ENCODE measurements at regions not wholly inside any gene's neighbourhood (a gene's known extent, or its start where the extent isn't known, plus 50 kb on each side); places are given as distances from the start of the nearest gene placed in this dataset.

GRCh38 chr3:7867587-7867986, 634.0 kb upstream of the LMCD1 start:
- H3K4me2 ChIP-seq (ENCODE audit: low read length) = no peak overlapping the region
- no peak for TF ChIP-seq CTCF (IDR thresholded peaks at IDR 0.05)
- no peak overlapping the region for H3K27ac ChIP-seq
- H3K36me3 ChIP-seq (ENCODE audit: control insufficient read depth, insufficient read depth, low read length) = no peaks in the 10 kb centered on the region
- H2AFZ ChIP-seq = no peak overlapping the region
- H3K27me3 ChIP-seq (ENCODE audit: control insufficient read depth, insufficient read depth, low read length) = no peaks in the 10 kb centered on the region
- no peaks in the 10 kb centered on the region for H3K79me2 ChIP-seq
- H3K4me3 ChIP-seq (ENCODE audit: low read depth, low read length) = no peak overlapping the region
- H3K9ac ChIP-seq = no peak overlapping the region
- no peaks in the 10 kb centered on the region for H3K4me1 ChIP-seq
- no peaks in the 10 kb centered on the region for H3K9me3 ChIP-seq (ENCODE audit: control insufficient read depth, low read length)

GRCh38 chr3:7871003-7871560, 630.5 kb upstream of the LMCD1 start:
- no peaks in the 10 kb centered on the region for H3K36me3 ChIP-seq (ENCODE audit: control insufficient read depth, insufficient read depth, low read length)
- H3K27me3 ChIP-seq (ENCODE audit: control insufficient read depth, insufficient read depth, low read length) = no peaks in the 10 kb centered on the region
- no peaks in the 10 kb centered on the region for H3K9me3 ChIP-seq (ENCODE audit: control insufficient read depth, low read length)

GRCh38 chr3:7874116-7874515, 627.5 kb upstream of the LMCD1 start:
- Histone ChIP-seq H3K27me3 (ENCODE audit: control insufficient read depth, insufficient read depth, low read length) (no peaks in the 10 kb centered on the region), H3K9me3 (ENCODE audit: control insufficient read depth, low read length) (no peaks in the 10 kb centered on the region), H3K4me2 (ENCODE audit: low read length) (no peak overlapping the region), H3K4me3 (ENCODE audit: low read depth, low read length) (no peak overlapping the region), H3K27ac (no peak overlapping the region), H3K4me1 (no peaks in the 10 kb centered on the region), H3K9ac (no peak overlapping the region), H2AFZ (no peak overlapping the region), H3K79me2 (no peaks in the 10 kb centered on the region), H3K36me3 (ENCODE audit: control insufficient read depth, insufficient read depth, low read length) (no peaks in the 10 kb centered on the region)
- TF ChIP-seq CTCF (IDR thresholded peaks at IDR 0.05) = no peak

More at GRCh38 chr3:7871003-7871560, 630.5 kb upstream of the LMCD1 start:
- Histone ChIP-seq H3K27ac (no peak overlapping the region), H3K4me2 (ENCODE audit: low read length) (no peak overlapping the region), H2AFZ (no peak overlapping the region), H3K4me1 (no peaks in the 10 kb centered on the region), H3K79me2 (no peaks in the 10 kb centered on the region), H3K4me3 (ENCODE audit: low read depth, low read length) (no peak overlapping the region), H3K9ac (no peak overlapping the region)
- no peak for TF ChIP-seq CTCF (IDR thresholded peaks at IDR 0.05)

- Histone ChIP-seq H3K4me2 (ENCODE audit: low read length) (no peak overlapping the region), H2AFZ (no peak overlapping the region), H3K36me3 (ENCODE audit: control insufficient read depth, insufficient read depth, low read length) (no peaks in the 10 kb centered on the region), H3K27me3 (ENCODE audit: control insufficient read depth, insufficient read depth, low read length) (no peaks in the 10 kb centered on the region), H3K4me1 (no peaks in the 10 kb centered on the region), H3K27ac (no peak overlapping the region), H3K4me3 (ENCODE audit: low read depth, low read length) (no peak overlapping the region), H3K9me3 (ENCODE audit: control insufficient read depth, low read length) (no peaks in the 10 kb centered on the region), H3K9ac (no peak overlapping the region), H3K79me2 (no peaks in the 10 kb centered on the region)
- no peak for TF ChIP-seq CTCF (IDR thresholded peaks at IDR 0.05)
Measured at GRCh38 chr3:7875925-7876324, 625.7 kb upstream of the LMCD1 start.

GRCh38 chr3:7876741-7877297, 624.8 kb upstream of the LMCD1 start:
- no peak overlapping the region for H2AFZ ChIP-seq
- H3K27ac ChIP-seq = no peak overlapping the region
- no peak overlapping the region for H3K4me2 ChIP-seq (ENCODE audit: low read length)
- no peaks in the 10 kb centered on the region for H3K36me3 ChIP-seq (ENCODE audit: control insufficient read depth, insufficient read depth, low read length)
- no peaks in the 10 kb centered on the region for H3K79me2 ChIP-seq
- no peak for TF ChIP-seq CTCF (IDR thresholded peaks at IDR 0.05)
- no peak overlapping the region for H3K4me3 ChIP-seq (ENCODE audit: low read depth, low read length)
- H3K27me3 ChIP-seq (ENCODE audit: control insufficient read depth, insufficient read depth, low read length) = no peaks in the 10 kb centered on the region
- H3K9me3 ChIP-seq (ENCODE audit: control insufficient read depth, low read length) = no peaks in the 10 kb centered on the region
- no peak overlapping the region for H3K9ac ChIP-seq
- H3K4me1 ChIP-seq = no peaks in the 10 kb centered on the region
